Amniotic epithelial cell (primary cell): ENCODE measurements at regions not wholly inside any gene's neighbourhood (a gene's known extent, or its start where the extent isn't known, plus 50 kb on each side); places are given as distances from the start of the nearest gene placed in this dataset.
A peak's percentile ranks its signal among the peaks of the same experiment; 100 is the strongest.

Source experiments
- DNase-seq: peaks from one replicate; pipeline ENCODE4 v3.0.0-alpha.2; 2010; ENCODE audit warnings: low read depth

GRCh38 chr2:147016181-147016580, 828.6 kb upstream of the ACVR2A start:
- DNase-seq = no peak

GRCh38 chr2:147015591-147015990, 829.2 kb upstream of the ACVR2A start:
- no peak for DNase-seq

- DNase-seq = peak; percentile 63
These were observed 831.0 kb upstream of the ACVR2A start for GRCh38 chr2:147013696-147014392.

GRCh38 chr2:147008481-147008880, 836.3 kb upstream of the ACVR2A start:
- no peak for DNase-seq

- DNase-seq = peak; percentile 76
These were observed 838.1 kb upstream of the ACVR2A start for GRCh38 chr2:147006736-147007141.

- no peak for DNase-seq
These were observed 841.7 kb upstream of the ACVR2A start for GRCh38 chr2:147003081-147003480.

GRCh38 chr2:147002256-147002655, 842.6 kb upstream of the ACVR2A start:
- no peak for DNase-seq

- no peak for DNase-seq
These were observed 843.8 kb upstream of the ACVR2A start for GRCh38 chr2:147001061-147001460.

- peak; percentile 63 for DNase-seq
These were observed 844.7 kb upstream of the ACVR2A start for GRCh38 chr2:147000151-147000550.

GRCh38 chr2:146997945-146998344, 846.9 kb upstream of the ACVR2A start:
- peak; percentile 73 for DNase-seq

GRCh38 chr2:146997488-146997887, 847.3 kb upstream of the ACVR2A start:
- no peak for DNase-seq

- no peak for DNase-seq
These were observed 850.6 kb upstream of the ACVR2A start for GRCh38 chr2:146994246-146994645.

GRCh38 chr2:146992466-146992865, 852.4 kb upstream of the ACVR2A start:
- DNase-seq = no peak

GRCh38 chr2:146992057-146992456, 852.8 kb upstream of the ACVR2A start:
- DNase-seq = peak; percentile 53

- no peak for DNase-seq
These were observed 854.3 kb upstream of the ACVR2A start for GRCh38 chr2:146990311-146991054.

- DNase-seq = peak; percentile 94
These were observed 855.1 kb upstream of the ACVR2A start for GRCh38 chr2:146989741-146990140.

- no peak for DNase-seq
These were observed 856.8 kb upstream of the ACVR2A start for GRCh38 chr2:146987996-146988395.

GRCh38 chr2:146986161-146986560, 858.7 kb upstream of the ACVR2A start:
- DNase-seq = peak; percentile 77

GRCh38 chr2:146985753-146986152, 859.1 kb upstream of the ACVR2A start:
- DNase-seq = no peak

GRCh38 chr2:146984014-146984413, 860.8 kb upstream of the ACVR2A start:
- no peak for DNase-seq

- DNase-seq = peak; percentile 100
These were observed 862.4 kb upstream of the ACVR2A start for GRCh38 chr2:146982393-146982846.

- DNase-seq = peak; percentile 94
These were observed 862.9 kb upstream of the ACVR2A start for GRCh38 chr2:146981921-146982320.

- no peak for DNase-seq
These were observed 865.1 kb upstream of the ACVR2A start for GRCh38 chr2:146979746-146980145.
